HCT116 (cell line): ENCODE measurements at regions not wholly inside any gene's neighbourhood (a gene's known extent, or its start where the extent isn't known, plus 50 kb on each side); places are given as distances from the start of the nearest gene placed in this dataset.

Experiments used
- ATAC-seq: fragments of 200-7000 bp; cut with Tn5 transposase; 2 replicates; pipeline ENCODE4 v1.9.1; 2020; ENCODE audit warnings: mild to moderate bottlenecking, moderate library complexity
- BruUV-seq: library from RNA; stranded (reverse); fragments of 400-500 nt; replicated peaks from 2 replicates; lab custom pipeline; 2021; lab: Mats Ljungman, UMichigan
- CTCF ChIA-PET: fragments of 300-600 bp; sonication (Branson Sonifier 250); formaldehyde crosslinking; loops from one replicate; lab custom pipeline; 2021; ENCODE audit warnings: antibody characterized with exemption; lab: Charles Lee
- POLR2A ChIA-PET: fragments of 300-600, 350-600 bp; sonication (Branson Sonifier 250); formaldehyde crosslinking; loops from one replicate; lab custom pipeline; 2021; ENCODE audit warnings: antibody characterized with exemption; lab: Charles Lee
- RAD21 ChIA-PET, 2 experiments: fragments of 300-600 bp; sonication (Branson Sonifier 250); formaldehyde crosslinking; loops; one replicate each; lab custom pipeline; 2023; ENCODE audit warnings: low total read pairs in 2 of 2; ENCODE audit not compliant: uncharacterized antibody in 2 of 2, unreplicated experiment in 2 of 2, low non-redundant PET in 1 of 2; lab: Charles Lee
- DNase-seq: peaks from one replicate; pipeline ENCODE4 v3.0.0-alpha.2; 2010; ENCODE audit warnings: low read depth, low spot score
- H2AFZ ChIP-seq: fragments of 200-600 bp; shearing (Covaris generic), sonication (generic); 2 replicates; pipeline ENCODE4 v1.6.1; 2017; ENCODE audit warnings: low read depth, mixed run types, mixed read lengths, antibody characterized with exemption, low read length; ENCODE audit not compliant: poor library complexity, severe bottlenecking
- H3K27ac ChIP-seq: 2 replicates; pipeline ENCODE4 v1.5.1; 2012; ENCODE audit warnings: low read depth, low read length
- H3K27me3 ChIP-seq: fragments of 200-600 bp; sonication (generic); 2 replicates; pipeline ENCODE4 v1.6.1; 2016; ENCODE audit warnings: mixed run types, low read length, mixed read lengths; ENCODE audit not compliant: insufficient read depth
- H3K36me3 ChIP-seq, 2 experiments: fragments of 200-500 bp in 1 of 2; fragments of 200-600 bp in 1 of 2; sonication (Bioruptor generic) in 1 of 2; sonication (generic) in 1 of 2; 2 replicates each; pipeline versions ENCODE4 v1.5.1 to v1.6.1; 2014 to 2016; ENCODE audit warnings: low read length in 2 of 2, inconsistent platforms in 1 of 2, mixed read lengths in 1 of 2, mixed run types in 1 of 2; ENCODE audit not compliant: insufficient read depth in 2 of 2, control insufficient read depth in 1 of 2
- H3K4me1 ChIP-seq, 2 experiments: fragments of 200-600 bp in 1 of 2; sonication (generic) in 1 of 2; 2 replicates each; pipeline versions ENCODE4 v1.5.1 to v1.6.1; 2012 to 2017; ENCODE audit warnings: low read length in 2 of 2, inconsistent platforms in 1 of 2, mild to moderate bottlenecking in 1 of 2, mixed read lengths in 1 of 2, mixed run types in 1 of 2, moderate library complexity in 1 of 2; ENCODE audit not compliant: insufficient read depth in 2 of 2, control insufficient read depth in 1 of 2
- H3K4me2 ChIP-seq: fragments of 200-600 bp; sonication (generic); 2 replicates; pipeline ENCODE4 v1.6.1; 2017; ENCODE audit warnings: mixed run types, low read length, mixed read lengths
- H3K4me3 ChIP-seq, 2 experiments: fragments of 200-600 bp in 1 of 2; sonication (generic) in 1 of 2; replicated peaks in 1 of 2; 2 replicates each; pipeline ENCODE4 v1.5.1; 2011 to 2016; ENCODE audit warnings: low read length in 2 of 2, control low read depth in 1 of 2, low read depth in 1 of 2, mild to moderate bottlenecking in 1 of 2, mixed read lengths in 1 of 2, mixed run types in 1 of 2
- H3K79me2 ChIP-seq: fragments of 200-600 bp; sonication (generic); 2 replicates; pipeline ENCODE4 v1.6.1; 2017; ENCODE audit warnings: mild to moderate bottlenecking, mixed run types, low read length, moderate library complexity, mixed read lengths; ENCODE audit not compliant: insufficient read depth
- H3K9ac ChIP-seq: fragments of 200-600 bp; sonication (generic); 2 replicates; pipeline ENCODE4 v1.6.1; 2016; ENCODE audit warnings: low read length, mixed read lengths
- H3K9me2 ChIP-seq: fragments of 200-600 bp; sonication (generic), shearing (Covaris generic); 2 replicates; pipeline ENCODE4 v1.6.1; 2017; ENCODE audit warnings: mixed run types, mild to moderate bottlenecking, moderate library complexity; ENCODE audit not compliant: insufficient read depth
- H3K9me3 ChIP-seq, 2 experiments: fragments of 200-500 bp in 1 of 2; fragments of 200-600 bp in 1 of 2; sonication (Bioruptor generic) in 1 of 2; sonication (generic) in 1 of 2; 2 replicates each; pipeline ENCODE4 v1.6.1; 2014 to 2017; ENCODE audit warnings: low read length in 2 of 2, mixed read lengths in 2 of 2, inconsistent platforms in 1 of 2, low read depth in 1 of 2, mild to moderate bottlenecking in 1 of 2, mixed run types in 1 of 2, moderate library complexity in 1 of 2; ENCODE audit not compliant: control insufficient read depth in 1 of 2, insufficient read depth in 1 of 2
- H4K20me1 ChIP-seq: fragments of 200-600 bp; sonication (generic), shearing (Covaris generic); 2 replicates; pipeline ENCODE4 v1.6.1; 2017; ENCODE audit warnings: mixed run types, mild to moderate bottlenecking, moderate library complexity; ENCODE audit not compliant: insufficient read depth
- CEBPB ChIP-seq: IDR thresholded peaks from 2 replicates; pipeline ENCODE4 v1.6.1; 2012; ENCODE audit warnings: low read depth
- EGR1 ChIP-seq: IDR thresholded peaks from 2 replicates; pipeline ENCODE4 v1.6.1; 2012; ENCODE audit warnings: low read depth
- EZH2 ChIP-seq: fragments of 200-600 bp; sonication (generic); IDR thresholded peaks from 2 replicates; pipeline ENCODE4 v1.6.1; 2017; ENCODE audit warnings: antibody characterized with exemption, mixed run types
- FOSL1 ChIP-seq: IDR thresholded peaks from 2 replicates; pipeline ENCODE4 v1.6.1; 2012; ENCODE audit warnings: low read depth
- JUND ChIP-seq: IDR thresholded peaks from 2 replicates; pipeline ENCODE4 v1.6.1; 2012
- MAX ChIP-seq: IDR thresholded peaks from 2 replicates; pipeline ENCODE4 v1.6.1; 2012
- POLR2AphosphoS5 ChIP-seq: IDR thresholded peaks from 2 replicates; pipeline ENCODE4 v1.6.1; 2011; ENCODE audit warnings: mild to moderate bottlenecking, low read depth, low read length, moderate library complexity
- REST ChIP-seq: IDR thresholded peaks from 2 replicates; pipeline ENCODE4 v1.6.1; 2012; ENCODE audit warnings: low read depth
- SIN3A ChIP-seq: IDR thresholded peaks from 2 replicates; pipeline ENCODE4 v1.6.1; 2012; ENCODE audit warnings: low read depth
- SP1 ChIP-seq: IDR thresholded peaks from 2 replicates; pipeline ENCODE4 v1.6.1; 2012; ENCODE audit warnings: low read depth
- SRF ChIP-seq: IDR thresholded peaks from 2 replicates; pipeline ENCODE4 v1.6.1; 2012; ENCODE audit warnings: low read depth
- TCF7L2 ChIP-seq: IDR thresholded peaks from 2 replicates; pipeline ENCODE4 v1.7.0; 2011; ENCODE audit warnings: borderline replicate concordance, inconsistent platforms; ENCODE audit not compliant: insufficient read depth, insufficient read length; ENCODE audit errors: extremely low read depth
- YY1 ChIP-seq: IDR thresholded peaks from 2 replicates; pipeline ENCODE4 v1.6.1; 2011; ENCODE audit warnings: low read length, low read depth, moderate library complexity, mild to moderate bottlenecking; ENCODE audit not compliant: insufficient replicate concordance; ENCODE audit errors: extremely low read depth
- ZBTB33 ChIP-seq: IDR thresholded peaks from 2 replicates; pipeline ENCODE4 v1.6.1; 2011; ENCODE audit warnings: mild to moderate bottlenecking, low read length, moderate library complexity; ENCODE audit not compliant: insufficient replicate concordance; ENCODE audit errors: extremely low read depth
- ZNF274 ChIP-seq: fragments of 200-500 bp; sonication (Bioruptor generic); IDR thresholded peaks from 2 replicates; pipeline ENCODE4 v1.6.1; 2014; ENCODE audit warnings: mild to moderate bottlenecking, low read depth, low read length, inconsistent platforms
- intact Hi-C: fragments of 100-400 bp; cut with micrococcal nuclease; formaldehyde crosslinking; loops from 2 replicates; pipeline ENCODE4 v1.10.0; 2022

- Histone ChIP-seq H3K9ac (no peak overlapping the region), H3K4me2 (no peak overlapping the region), H3K79me2 (no peaks in the 10 kb centered on the region), H3K27ac (no peak overlapping the region), H3K36me3 (no peaks in the 10 kb centered on the region), H3K27me3 (no peaks in the 10 kb centered on the region), H4K20me1 (no peaks in the 10 kb centered on the region), H2AFZ (no peak overlapping the region), H3K4me3 (no peak overlapping the region), H3K9me3 (no peaks in the 10 kb centered on the region), H3K9me2 (no peaks in the 10 kb centered on the region), H3K4me1 (peaks cover 11 to 25% of the 10 kb centered on the region in 2 experiments)
- POLR2A ChIA-PET = no interaction called here
- DNase-seq (no peak), ATAC-seq (no peak)
- no peak for TF ChIP-seq EZH2
- no peak for TF ChIP-seq ZBTB33
- no peak for TF ChIP-seq TCF7L2
- TF ChIP-seq JUND = no peak
- TF ChIP-seq YY1 = no peak
- no TSS peak for BruUV-seq
- intact Hi-C loops = no loop called here
- CTCF ChIA-PET = no interaction called here
- RAD21 ChIA-PET = no interaction called here
These were observed 161.4 kb downstream of the SPRY1 start for GRCh38 chr4:123557857-123558536.

- H3K4me2 ChIP-seq = no peak overlapping the region
- no peak for TF ChIP-seq MAX
- TF ChIP-seq FOSL1 = no peak
- TF ChIP-seq CEBPB = no peak
- no peak for TF ChIP-seq ZNF274
- TF ChIP-seq POLR2AphosphoS5 = no peak
- no peak for TF ChIP-seq SRF
- TF ChIP-seq REST = no peak
- no peak for TF ChIP-seq JUND
- no peak for TF ChIP-seq EGR1
- no peak for TF ChIP-seq SIN3A
- TF ChIP-seq SP1 = no peak
These were observed 162.3 kb downstream of the SPRY1 start for GRCh38 chr4:123558865-123559264.

More at GRCh38 chr4:123558865-123559264, 162.3 kb downstream of the SPRY1 start:
- no peaks in the 10 kb centered on the region for H3K79me2 ChIP-seq
- H3K4me3 ChIP-seq = no peak overlapping the region
- intact Hi-C loops = no loop called here
- H3K36me3 ChIP-seq = no peaks in the 10 kb centered on the region
- H3K9me2 ChIP-seq = no peaks in the 10 kb centered on the region
- RAD21 ChIA-PET = no interaction called here
- H3K4me1 ChIP-seq = peaks cover 11 to 22% of the 10 kb centered on the region in 2 experiments; a peak in 3 of 4 replicates
- no peak overlapping the region for H3K27ac ChIP-seq
- no peak overlapping the region for H3K9ac ChIP-seq
- POLR2A ChIA-PET = no interaction called here
- no peaks in the 10 kb centered on the region for H3K9me3 ChIP-seq
- ATAC-seq = no peak
- DNase-seq = no peak
- no peaks in the 10 kb centered on the region for H3K27me3 ChIP-seq
- CTCF ChIA-PET = no interaction called here
- H4K20me1 ChIP-seq = no peaks in the 10 kb centered on the region
- no peak overlapping the region for H2AFZ ChIP-seq
- BruUV-seq = no TSS peak
